ENCODE measurements at regions not wholly inside any gene's neighbourhood (a gene's known extent, or its start where the extent isn't known, plus 50 kb on each side); places are given as distances from the start of the nearest gene placed in this dataset.

GRCh38 chr6:106749609-106750008, 120.2 kb downstream of the QRSL1 start:
- CTCF ChIA-PET, result interaction anchor here (1.8 kb wide), 1 partner anchor 140 kb away, joined by 5 read pairs; no protein-coding TSS in a partner anchor
- 100% methylated on average over 4 of the region's 4 CpGs for WGBS (ENCODE audit: insufficient coverage)
- intact Hi-C loops (cut with micrococcal nuclease), result no loop called here
- no peak overlapping the region for H3K4me3 Mint-ChIP-seq
- H3K4me1 Mint-ChIP-seq, result peaks cover 15% of the 10 kb centered on the region
- H3K9me3 Mint-ChIP-seq (ENCODE audit: insufficient read depth), result peaks cover under 1% of the 10 kb centered on the region
- H2AFZ ChIP-seq (ENCODE audit: insufficient read depth, low read depth, low read length, poor library complexity, severe bottlenecking), result no peak overlapping the region
- H3K4me3 ChIP-seq (ENCODE audit: control extremely low read depth in 1 of 5, extremely low read depth in 1 of 5, insufficient read depth in 1 of 5, low read depth in 2 of 5, low read length in 4 of 5), result no peak overlapping the region
- DNase-seq, result no peak
- peaks cover 0 to 1% (median 0%) of the 10 kb centered on the region in 3 donors for H3K9me3 ChIP-seq (ENCODE audit: control extremely low read depth in 1 of 3, control insufficient read depth in 2 of 3, insufficient read depth in 1 of 3, low read length in 2 of 3)
- H3K4me2 ChIP-seq (replicated peaks; ENCODE audit: low read depth, low read length, poor library complexity, severe bottlenecking), result no peak overlapping the region
- H4K20me1 ChIP-seq (ENCODE audit: control insufficient read depth, insufficient read depth, low read length, poor library complexity, severe bottlenecking), result no peaks in the 10 kb centered on the region
- TF ChIP-seq EZH2 (IDR thresholded peaks at IDR 0.05; ENCODE audit: borderline replicate concordance, insufficient read depth, low read depth, low read length, poor library complexity, severe bottlenecking) (no peak), CTCF (IDR thresholded peaks at IDR 0.05) (no peak)
- H3K4me1 ChIP-seq (ENCODE audit: control insufficient read depth in 2 of 2, insufficient read depth in 2 of 2, low read length in 2 of 2), result peaks cover 3 to 6% of the 10 kb centered on the region in 2 donors
- no peak overlapping the region for H3K27ac ChIP-seq (ENCODE audit: low read length in 2 of 2)
- H3K27me3 Mint-ChIP-seq, result no peaks in the 10 kb centered on the region
- H3K79me2 ChIP-seq (ENCODE audit: control insufficient read depth, insufficient read depth, low read length), result no peaks in the 10 kb centered on the region
- no peaks in the 10 kb centered on the region for H3K27me3 ChIP-seq (replicated peaks in 1 of 4; ENCODE audit: control extremely low read depth in 1 of 4, control insufficient read depth in 3 of 4, insufficient read depth in 4 of 4, low read length in 3 of 4)
- no peak for ATAC-seq (ENCODE audit: low read depth)
- H3K36me3 ChIP-seq (replicated peaks in 1 of 2; ENCODE audit: control extremely low read depth in 1 of 2, control insufficient read depth in 1 of 2, extremely low read depth in 1 of 2, insufficient read depth in 2 of 2, low read length in 1 of 2), result no peaks in the 10 kb centered on the region
- H3K9ac ChIP-seq (ENCODE audit: low read length), result no peak overlapping the region
- H3K27ac Mint-ChIP-seq, result no peak overlapping the region
- POLR2A ChIA-PET, result no interaction called here

DNA sequence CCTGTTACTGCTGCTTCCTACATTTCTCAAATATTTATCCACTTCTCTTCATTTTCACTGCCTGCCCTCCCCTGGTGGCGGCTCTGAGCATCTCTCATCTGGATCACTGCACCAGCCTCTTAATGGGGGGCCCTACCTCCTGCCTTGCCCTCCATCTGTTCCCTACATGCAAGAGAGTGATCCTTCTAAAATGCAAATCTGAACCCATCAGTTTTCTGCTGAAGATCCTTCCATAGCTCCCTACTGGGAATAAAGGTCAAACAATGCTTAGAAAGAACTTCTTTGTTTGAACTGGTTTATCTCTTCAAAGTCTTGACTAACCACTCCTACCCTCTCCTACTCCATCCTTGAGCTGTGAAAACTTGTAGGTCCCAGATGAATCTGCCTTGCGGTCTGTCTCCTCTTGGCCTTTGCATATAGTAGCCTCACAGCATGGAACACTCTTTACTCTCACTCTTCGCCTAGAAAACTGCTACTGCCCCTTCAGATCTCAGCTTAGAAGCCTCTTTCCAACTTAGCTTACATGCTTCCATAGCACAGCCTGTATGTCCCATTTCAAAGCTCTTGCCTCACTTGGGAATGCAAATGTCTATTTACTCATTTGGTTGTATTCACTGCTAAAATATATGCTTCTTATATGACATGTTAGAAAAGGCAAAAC, 119.3 kb downstream of the QRSL1 start:
- ChIA-PET POLR2A (no interaction called here), CTCF (interaction anchor here (1.3 to 1.8 kb wide), 3 partner anchors 20 to 141 kb away, joined by 3 to 5 read pairs (median 4); no protein-coding TSS in a partner anchor)
- H2AFZ ChIP-seq (ENCODE audit: insufficient read depth, low read depth, low read length, poor library complexity, severe bottlenecking), result no peak overlapping the region
- Mint-ChIP-seq H3K27ac (no peak overlapping the region), H3K27me3 (no peaks in the 10 kb centered on the region), H3K4me1 (peaks cover 24% of the 10 kb centered on the region), H3K9me3 (ENCODE audit: insufficient read depth) (peaks cover 3% of the 10 kb centered on the region), H3K4me3 (no peak overlapping the region)
- no peaks in the 10 kb centered on the region for H3K27me3 ChIP-seq (replicated peaks in 1 of 4; ENCODE audit: control extremely low read depth in 1 of 4, control insufficient read depth in 3 of 4, insufficient read depth in 4 of 4, low read length in 3 of 4)
- no peak overlapping the region for H3K27ac ChIP-seq (ENCODE audit: low read length in 2 of 2)
- H3K4me2 ChIP-seq (replicated peaks; ENCODE audit: low read depth, low read length, poor library complexity, severe bottlenecking), result no peak overlapping the region
- ATAC-seq (ENCODE audit: low read depth) (no peak), DNase-seq (no peak)
- WGBS (ENCODE audit: insufficient coverage), result 100% methylated on average over 3 of the region's 3 CpGs
- H3K9ac ChIP-seq (ENCODE audit: low read length), result no peak overlapping the region
- intact Hi-C loops (cut with micrococcal nuclease), result no loop called here
- H3K9me3 ChIP-seq (ENCODE audit: control extremely low read depth in 1 of 3, control insufficient read depth in 2 of 3, insufficient read depth in 1 of 3, low read length in 2 of 3), result peaks cover 0 to 4% (median 0%) of the 10 kb centered on the region in 3 donors
- TF ChIP-seq EZH2 (IDR thresholded peaks at IDR 0.05; ENCODE audit: borderline replicate concordance, insufficient read depth, low read depth, low read length, poor library complexity, severe bottlenecking) (no peak), CTCF (IDR thresholded peaks at IDR 0.05) (no peak)
- peaks cover 6 to 8% of the 10 kb centered on the region in 2 donors for H3K4me1 ChIP-seq (ENCODE audit: control insufficient read depth in 2 of 2, insufficient read depth in 2 of 2, low read length in 2 of 2)
- H3K79me2 ChIP-seq (ENCODE audit: control insufficient read depth, insufficient read depth, low read length), result no peaks in the 10 kb centered on the region
- H4K20me1 ChIP-seq (ENCODE audit: control insufficient read depth, insufficient read depth, low read length, poor library complexity, severe bottlenecking), result no peaks in the 10 kb centered on the region
- H3K4me3 ChIP-seq (ENCODE audit: control extremely low read depth in 1 of 5, extremely low read depth in 1 of 5, insufficient read depth in 1 of 5, low read depth in 2 of 5, low read length in 4 of 5), result no peak overlapping the region
- no peaks in the 10 kb centered on the region for H3K36me3 ChIP-seq (replicated peaks in 1 of 2; ENCODE audit: control extremely low read depth in 1 of 2, control insufficient read depth in 1 of 2, extremely low read depth in 1 of 2, insufficient read depth in 2 of 2, low read length in 1 of 2)
